Memory B cell (primary cell): ENCODE measurements at regions not wholly inside any gene's neighbourhood (a gene's known extent, or its start where the extent isn't known, plus 50 kb on each side); places are given as distances from the start of the nearest gene placed in this dataset.

Source experiments
- ATAC-seq: fragments of 150-1000 bp; cut with Tn5 transposase; 2 replicates; pipeline ENCODE4 v1.10.0; 2021; ENCODE audit warnings: low read depth, mild to moderate bottlenecking, moderate library complexity
- DNase-seq, 2 donors: peaks; one replicate each; pipeline ENCODE4 v3.0.0; 2022; ENCODE audit warnings: low spot score in 2 of 2
- H3K27ac Mint-ChIP-seq: one replicate; pipeline ENCODE4 v1.8.0; 2022; ENCODE audit warnings: mild to moderate bottlenecking, moderate library complexity, mixed read lengths
- H3K27me3 Mint-ChIP-seq: one replicate; pipeline ENCODE4 v1.8.0; 2022; ENCODE audit warnings: mixed read lengths
- H3K36me3 Mint-ChIP-seq: one replicate; pipeline ENCODE4 v1.8.0; 2022; ENCODE audit warnings: mild to moderate bottlenecking, mixed read lengths
- H3K4me1 Mint-ChIP-seq: one replicate; pipeline ENCODE4 v1.8.0; 2022; ENCODE audit warnings: mixed read lengths
- H3K4me3 Mint-ChIP-seq: one replicate; pipeline ENCODE4 v1.8.0; 2022; ENCODE audit warnings: mild to moderate bottlenecking, moderate library complexity, mixed read lengths
- H3K9me3 Mint-ChIP-seq: one replicate; pipeline ENCODE4 v1.8.0; 2022; ENCODE audit warnings: mixed read lengths

DNA sequence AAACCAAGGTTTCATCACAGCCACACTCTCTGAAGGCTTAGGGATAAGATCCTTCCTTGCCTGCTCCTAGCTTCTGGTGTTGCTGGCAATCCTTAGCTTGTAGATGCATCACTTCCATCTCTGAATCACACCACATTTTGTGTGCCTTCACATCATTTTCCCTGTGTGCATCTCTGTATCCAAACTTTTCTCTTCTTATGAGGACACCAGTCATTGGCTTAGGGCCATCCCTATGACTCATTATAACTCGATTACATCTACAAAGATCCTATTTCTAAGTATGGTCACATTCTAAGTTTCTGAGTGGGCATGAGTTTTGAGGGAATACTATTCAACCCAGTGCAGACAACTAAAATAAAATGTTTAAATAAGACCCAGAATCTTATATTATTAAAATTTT, 121.7 kb downstream of the C7orf25 start:
- no peak overlapping the region for H3K4me3 Mint-ChIP-seq
- no peaks in the 10 kb centered on the region for H3K4me1 Mint-ChIP-seq
- DNase-seq: no peak

DNA sequence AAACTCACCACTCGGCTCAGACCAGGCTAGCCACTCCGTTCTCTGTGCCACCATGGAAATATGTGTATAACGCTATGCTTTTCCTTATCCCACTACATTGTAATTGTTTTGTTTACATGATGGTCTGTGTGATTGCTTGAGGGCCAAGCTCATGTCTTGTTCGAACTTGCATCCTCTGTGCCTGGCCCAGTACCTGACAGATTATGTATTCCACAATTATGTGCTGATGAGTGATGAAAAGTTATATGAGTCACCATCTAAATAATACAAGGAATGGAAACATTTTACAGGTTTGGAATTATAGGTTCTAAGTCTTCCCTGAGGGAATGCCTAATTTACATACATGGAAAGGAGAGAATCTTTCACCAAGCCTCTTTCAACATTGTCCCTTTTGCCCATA, 137.4 kb downstream of the C7orf25 start:
- Mint-ChIP-seq H3K9me3 (peaks cover 8% of the 10 kb centered on the region), H3K27me3 (peaks cover 2% of the 10 kb centered on the region), H3K4me3 (no peak overlapping the region), H3K27ac (no peak overlapping the region), H3K36me3 (peaks cover 7% of the 10 kb centered on the region), H3K4me1 (no peaks in the 10 kb centered on the region)
- no peak for ATAC-seq
- DNase-seq: no peak

More for the DNA sequence above, 121.7 kb downstream of the C7orf25 start:
- Mint-ChIP-seq H3K36me3 (no peaks in the 10 kb centered on the region), H3K27me3 (peaks cover 2% of the 10 kb centered on the region), H3K9me3 (peaks cover 4% of the 10 kb centered on the region), H3K27ac (no peak overlapping the region)
- no peak for ATAC-seq

DNA sequence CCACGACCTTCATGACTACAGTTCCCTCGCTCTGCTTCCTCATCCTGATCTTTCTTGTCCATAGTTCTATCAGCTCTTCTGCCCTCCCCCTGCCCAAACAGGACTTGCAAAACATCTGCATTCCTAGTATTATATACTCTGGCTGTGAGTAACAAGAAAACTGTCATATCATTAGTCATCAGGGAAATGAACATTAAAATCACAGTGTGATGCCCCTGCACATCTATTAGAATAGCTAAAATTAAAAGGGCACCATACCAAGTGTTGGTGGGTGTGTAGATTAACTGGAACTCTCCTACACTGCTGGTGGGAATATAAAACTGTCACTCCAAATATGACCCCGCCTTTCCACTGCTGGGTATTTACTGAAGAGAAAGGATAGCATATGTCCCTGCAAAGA, 141.8 kb downstream of the C7orf25 start:
- ATAC-seq (no peak), DNase-seq (no peak)
- Mint-ChIP-seq H3K9me3 (no peaks in the 10 kb centered on the region), H3K36me3 (no peaks in the 10 kb centered on the region), H3K27me3 (peaks cover 3% of the 10 kb centered on the region), H3K4me1 (no peaks in the 10 kb centered on the region), H3K4me3 (no peak overlapping the region), H3K27ac (no peak overlapping the region)

DNA sequence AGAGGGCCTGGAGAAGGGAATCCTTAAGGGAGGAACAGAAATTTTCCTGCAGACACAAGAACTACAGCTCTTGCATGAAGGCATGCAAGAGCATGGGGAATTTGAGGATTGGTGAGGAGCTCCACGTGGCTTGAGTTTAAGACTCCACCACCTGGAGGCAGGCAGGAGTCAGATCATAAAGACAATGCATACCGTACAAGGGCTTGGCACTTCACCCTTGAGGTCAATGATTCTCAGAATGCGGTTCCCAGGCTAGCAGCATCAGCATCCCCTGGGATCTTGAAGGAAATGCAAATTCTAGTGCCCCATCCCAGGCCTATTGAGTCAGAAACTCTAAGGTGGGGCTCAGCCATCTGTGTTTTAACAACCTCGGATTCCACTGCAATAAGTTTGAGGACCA, 143.8 kb downstream of the C7orf25 start:
- ATAC-seq (no peak), DNase-seq (no peak)
- H3K4me3 Mint-ChIP-seq: no peak overlapping the region
- H3K27me3 Mint-ChIP-seq: peaks cover 11% of the 10 kb centered on the region
- H3K27ac Mint-ChIP-seq: no peak overlapping the region
- H3K36me3 Mint-ChIP-seq: no peaks in the 10 kb centered on the region
- peaks cover 1% of the 10 kb centered on the region for H3K9me3 Mint-ChIP-seq
- no peaks in the 10 kb centered on the region for H3K4me1 Mint-ChIP-seq

DNA sequence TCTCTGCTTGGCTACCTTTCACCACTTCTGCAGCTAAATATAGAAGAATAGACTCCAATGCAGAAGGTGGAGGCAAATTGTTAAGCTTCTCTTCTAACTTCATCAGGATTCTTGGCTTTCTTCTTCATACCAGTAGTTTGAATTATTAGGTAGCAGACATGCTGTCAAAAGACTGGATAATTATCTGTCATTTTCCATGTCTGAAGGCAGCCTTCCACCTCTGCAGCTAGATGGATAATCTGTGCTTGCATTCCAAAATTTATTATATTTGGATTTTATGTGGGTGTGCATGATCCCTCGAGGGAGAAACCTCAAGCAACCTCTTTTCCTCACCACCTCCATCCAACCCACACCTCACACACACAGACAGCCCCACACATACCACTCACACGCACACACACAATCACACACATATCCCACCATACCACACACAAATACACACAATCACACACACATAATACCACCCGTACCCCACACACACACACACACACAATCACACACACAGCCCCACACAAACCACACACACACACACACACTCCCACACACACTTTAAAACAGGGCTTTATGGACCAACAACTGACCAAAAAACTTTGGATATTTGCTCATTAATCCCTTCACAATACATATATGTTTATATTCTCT, 145.0 kb downstream of the C7orf25 start:
- no peaks in the 10 kb centered on the region for H3K4me1 Mint-ChIP-seq
- peaks cover 1% of the 10 kb centered on the region for H3K9me3 Mint-ChIP-seq
- H3K27me3 Mint-ChIP-seq: peaks cover 12% of the 10 kb centered on the region
- no peak overlapping the region for H3K4me3 Mint-ChIP-seq
- DNase-seq: no peak
- ATAC-seq: no peak
- H3K27ac Mint-ChIP-seq: no peak overlapping the region
- no peaks in the 10 kb centered on the region for H3K36me3 Mint-ChIP-seq

DNA sequence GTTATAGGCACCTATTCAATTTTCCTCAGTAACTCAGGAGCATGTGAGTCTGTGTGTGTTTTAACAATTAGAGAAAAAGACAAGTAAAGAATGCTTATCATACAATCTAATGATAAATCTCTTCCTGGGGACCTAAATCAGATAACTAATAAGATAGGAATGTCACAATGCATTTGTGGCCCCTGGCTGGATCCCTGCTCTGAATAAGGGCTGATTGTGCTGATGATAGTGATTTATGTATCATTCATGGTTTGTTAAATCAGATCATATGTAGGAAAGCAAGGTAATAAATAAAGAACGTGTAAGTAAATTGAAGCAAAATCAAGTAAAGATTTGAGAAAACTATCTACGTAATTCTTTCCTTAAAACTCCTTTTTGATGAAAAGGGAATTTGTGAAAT, 145.9 kb downstream of the C7orf25 start:
- H3K4me3 Mint-ChIP-seq: no peak overlapping the region
- H3K27ac Mint-ChIP-seq: no peak overlapping the region
- no peak for DNase-seq
- no peaks in the 10 kb centered on the region for H3K4me1 Mint-ChIP-seq
- ATAC-seq: no peak
- peaks cover 12% of the 10 kb centered on the region for H3K27me3 Mint-ChIP-seq
- H3K9me3 Mint-ChIP-seq: peaks cover 1% of the 10 kb centered on the region
- H3K36me3 Mint-ChIP-seq: no peaks in the 10 kb centered on the region

DNA sequence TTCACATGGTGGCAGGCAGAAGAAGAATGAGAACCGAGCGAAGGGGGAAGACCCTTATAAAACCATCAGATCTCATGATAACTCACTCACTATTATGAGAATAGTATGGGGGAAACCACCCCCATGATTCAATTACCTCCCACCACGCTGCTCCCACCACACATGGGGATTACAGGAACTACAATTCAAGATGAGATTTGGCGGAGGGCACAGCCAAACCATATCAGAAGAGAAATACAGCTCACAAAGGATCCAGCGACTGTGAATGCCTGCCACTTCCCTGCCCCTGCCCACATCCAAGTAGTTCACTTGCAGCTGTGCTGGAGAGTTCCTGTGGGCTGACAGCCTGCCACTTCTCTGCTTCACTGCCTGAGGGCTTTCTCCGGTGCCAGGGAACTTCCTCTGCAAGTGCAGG, 148.7 kb downstream of the C7orf25 start:
- H3K4me3 Mint-ChIP-seq: no peak overlapping the region
- no peaks in the 10 kb centered on the region for H3K4me1 Mint-ChIP-seq
- peaks cover 12% of the 10 kb centered on the region for H3K27me3 Mint-ChIP-seq
- H3K9me3 Mint-ChIP-seq: peaks cover 3% of the 10 kb centered on the region
- no peaks in the 10 kb centered on the region for H3K36me3 Mint-ChIP-seq
- ATAC-seq (no peak), DNase-seq (no peak)
- no peak overlapping the region for H3K27ac Mint-ChIP-seq

DNA sequence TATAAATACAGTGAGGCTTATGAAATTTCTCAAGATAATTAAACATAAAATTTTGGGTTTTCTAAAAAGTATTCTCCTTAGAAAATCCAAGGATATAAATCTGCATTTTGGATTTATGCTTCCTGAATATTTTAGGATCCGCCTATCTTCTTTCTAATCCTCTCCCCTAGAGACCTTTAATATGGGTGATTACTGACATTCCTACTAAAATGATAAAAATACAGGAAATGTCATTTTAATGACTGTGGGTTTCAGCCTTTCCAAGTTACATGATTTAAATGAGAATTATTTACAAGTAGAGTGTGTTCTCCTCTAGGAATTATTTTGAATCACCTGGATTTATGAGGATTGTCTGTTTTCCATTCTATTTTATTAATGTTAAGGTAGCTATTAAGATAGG, 150.4 kb downstream of the C7orf25 start:
- Mint-ChIP-seq H3K9me3 (peaks cover 3% of the 10 kb centered on the region), H3K4me1 (no peaks in the 10 kb centered on the region), H3K27me3 (peaks cover 9% of the 10 kb centered on the region), H3K4me3 (no peak overlapping the region), H3K27ac (no peak overlapping the region), H3K36me3 (no peaks in the 10 kb centered on the region)
- ATAC-seq (no peak), DNase-seq (no peak)

DNA sequence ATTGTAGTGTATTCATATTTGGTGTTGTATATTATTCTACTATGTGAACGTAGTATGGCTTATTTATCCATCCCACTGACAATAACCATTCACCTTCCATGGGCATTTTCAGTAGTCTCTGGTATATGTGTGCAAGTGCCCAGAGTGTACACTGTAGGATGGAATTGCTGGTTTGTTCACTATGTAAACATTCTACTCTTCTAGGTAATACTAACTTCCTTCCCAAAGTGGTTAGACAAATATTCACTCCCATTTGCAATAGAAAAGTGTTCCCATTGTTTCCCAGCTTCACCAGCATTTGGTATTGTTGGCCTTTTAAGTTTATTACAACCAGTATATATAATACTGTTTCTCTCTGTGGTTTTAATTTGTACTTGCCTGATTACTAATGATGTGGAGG, 153.7 kb downstream of the C7orf25 start:
- Mint-ChIP-seq H3K4me3 (no peak overlapping the region), H3K27ac (no peak overlapping the region), H3K9me3 (peaks cover 1% of the 10 kb centered on the region), H3K36me3 (no peaks in the 10 kb centered on the region), H3K4me1 (no peaks in the 10 kb centered on the region), H3K27me3 (peaks cover 1% of the 10 kb centered on the region)
- no peak for ATAC-seq
- DNase-seq: no peak

DNA sequence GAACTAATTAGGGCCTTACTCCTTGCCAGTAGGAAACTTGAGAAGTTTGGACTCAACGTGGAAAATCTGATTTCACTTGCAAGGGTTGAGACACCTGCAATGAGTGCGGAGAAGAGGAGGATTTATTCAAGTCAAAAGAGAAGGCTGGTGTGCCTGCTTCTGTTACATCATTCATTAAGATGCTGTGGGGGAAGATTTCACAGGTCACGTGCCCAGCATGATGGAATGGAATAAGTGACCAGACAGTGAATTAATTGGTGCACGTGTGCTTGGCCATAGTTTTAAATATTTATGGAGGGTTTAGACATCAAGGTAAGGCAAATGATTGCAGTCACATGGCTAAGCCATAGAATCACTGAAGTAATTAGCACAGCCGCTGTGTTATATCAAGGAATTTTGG, 155.0 kb downstream of the C7orf25 start:
- Mint-ChIP-seq H3K4me1 (no peaks in the 10 kb centered on the region), H3K4me3 (no peak overlapping the region), H3K36me3 (no peaks in the 10 kb centered on the region), H3K27ac (no peak overlapping the region), H3K9me3 (peaks cover 1% of the 10 kb centered on the region), H3K27me3 (no peaks in the 10 kb centered on the region)
- ATAC-seq: no peak
- DNase-seq: no peak

DNA sequence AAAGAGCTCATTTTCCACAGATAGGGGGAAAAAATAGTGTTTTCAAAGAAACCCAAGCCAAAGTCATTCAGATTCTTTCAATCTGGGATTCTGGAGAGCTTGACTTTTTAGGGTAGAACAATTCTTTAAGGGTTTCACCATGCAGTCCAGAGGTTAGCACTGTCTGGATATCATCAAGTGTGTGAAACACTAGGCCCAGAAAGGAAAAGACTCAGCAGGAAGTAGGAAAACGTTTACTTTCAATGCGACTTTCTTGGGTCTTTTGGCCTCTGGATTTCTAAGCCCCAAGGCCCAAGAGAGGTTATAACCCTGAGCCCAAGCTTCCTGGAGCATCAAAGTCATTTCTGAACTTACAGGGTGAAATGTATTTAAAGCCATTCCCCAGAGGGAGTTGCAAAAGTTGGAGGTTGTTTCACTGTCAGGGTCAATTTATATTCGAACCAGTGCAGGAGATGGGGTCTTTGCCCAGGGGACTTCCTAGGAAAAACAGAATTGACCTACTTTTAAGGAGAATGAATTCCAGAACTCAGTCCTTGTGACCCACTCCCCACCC, 158.0 kb downstream of the C7orf25 start:
- ATAC-seq: no peak
- Mint-ChIP-seq H3K4me3 (no peak overlapping the region), H3K27me3 (peaks cover 1% of the 10 kb centered on the region), H3K27ac (no peak overlapping the region), H3K4me1 (no peaks in the 10 kb centered on the region), H3K9me3 (peaks cover 5% of the 10 kb centered on the region), H3K36me3 (no peaks in the 10 kb centered on the region)
- DNase-seq: no peak

DNA sequence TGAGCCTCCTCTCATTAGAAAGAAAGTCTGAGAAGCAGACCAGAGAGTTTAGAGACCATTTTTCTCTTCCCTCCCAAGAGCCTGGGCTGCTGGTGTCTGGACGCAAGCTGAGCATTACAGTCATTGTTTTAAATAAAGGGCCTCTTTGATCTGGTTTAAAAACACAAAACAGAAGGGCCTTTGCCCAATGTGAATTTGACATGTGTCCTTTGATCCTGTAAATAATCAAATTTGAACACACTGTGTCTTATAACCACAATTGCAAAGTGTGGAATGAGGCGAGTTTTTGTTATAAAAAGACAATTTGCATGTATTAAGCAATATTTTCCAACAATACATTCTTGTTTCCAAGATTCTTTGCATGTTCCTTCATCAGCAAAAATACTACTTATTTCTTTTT, 158.5 kb downstream of the C7orf25 start:
- H3K27me3 Mint-ChIP-seq: peaks cover 1% of the 10 kb centered on the region

DNA sequence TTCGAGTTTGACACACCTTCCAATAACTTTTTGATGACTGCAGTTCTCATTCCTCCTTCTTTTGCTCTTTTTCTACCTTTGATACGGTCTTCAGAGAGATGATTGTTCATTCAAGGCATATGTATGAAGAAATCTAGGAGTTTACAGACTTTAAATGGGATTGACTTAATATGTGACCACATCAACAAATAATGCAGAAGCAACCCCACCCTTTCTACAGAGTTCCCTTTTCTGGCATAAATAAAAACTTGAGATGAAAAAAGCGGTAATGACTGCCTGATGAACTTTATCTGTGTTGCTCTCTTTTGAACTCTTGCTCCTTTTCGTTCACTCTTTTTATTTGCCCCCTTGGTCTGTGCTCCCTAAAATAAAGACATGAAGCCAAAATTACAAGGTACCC, 161.7 kb downstream of the C7orf25 start:
- ATAC-seq (no peak), DNase-seq (no peak)
- Mint-ChIP-seq H3K4me1 (no peaks in the 10 kb centered on the region), H3K36me3 (no peaks in the 10 kb centered on the region), H3K27ac (no peak overlapping the region), H3K27me3 (peaks cover 1% of the 10 kb centered on the region), H3K4me3 (no peak overlapping the region), H3K9me3 (peaks cover 4% of the 10 kb centered on the region)

More for the DNA sequence above, 158.5 kb downstream of the C7orf25 start:
- Mint-ChIP-seq H3K36me3 (no peaks in the 10 kb centered on the region), H3K9me3 (peaks cover 5% of the 10 kb centered on the region), H3K4me3 (no peak overlapping the region), H3K27ac (no peak overlapping the region), H3K4me1 (no peaks in the 10 kb centered on the region)
- DNase-seq (no peak), ATAC-seq (no peak)

DNA sequence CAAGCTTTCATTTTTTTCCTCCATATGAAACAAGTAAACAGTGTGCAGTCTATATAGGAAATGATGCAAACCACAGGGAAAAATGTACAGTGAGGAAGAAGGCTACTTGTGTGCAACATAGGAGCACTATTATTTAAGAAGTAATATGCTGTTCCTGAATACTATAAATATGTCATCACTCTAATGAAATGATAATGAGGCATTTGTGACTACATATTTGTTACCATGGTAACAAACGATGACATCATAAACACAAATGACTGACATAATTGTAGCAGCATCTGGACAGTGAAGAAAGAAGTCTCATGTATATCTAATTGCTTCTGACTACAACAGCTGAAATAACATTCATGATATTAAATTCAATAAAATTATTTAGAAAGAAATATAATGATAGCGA, 164.8 kb downstream of the C7orf25 start:
- H3K9me3 Mint-ChIP-seq: peaks cover 4% of the 10 kb centered on the region
- no peak for ATAC-seq
- no peak overlapping the region for H3K27ac Mint-ChIP-seq
- peaks cover 1% of the 10 kb centered on the region for H3K27me3 Mint-ChIP-seq
- H3K36me3 Mint-ChIP-seq: no peaks in the 10 kb centered on the region
- DNase-seq: no peak
- no peak overlapping the region for H3K4me3 Mint-ChIP-seq
- no peaks in the 10 kb centered on the region for H3K4me1 Mint-ChIP-seq

DNA sequence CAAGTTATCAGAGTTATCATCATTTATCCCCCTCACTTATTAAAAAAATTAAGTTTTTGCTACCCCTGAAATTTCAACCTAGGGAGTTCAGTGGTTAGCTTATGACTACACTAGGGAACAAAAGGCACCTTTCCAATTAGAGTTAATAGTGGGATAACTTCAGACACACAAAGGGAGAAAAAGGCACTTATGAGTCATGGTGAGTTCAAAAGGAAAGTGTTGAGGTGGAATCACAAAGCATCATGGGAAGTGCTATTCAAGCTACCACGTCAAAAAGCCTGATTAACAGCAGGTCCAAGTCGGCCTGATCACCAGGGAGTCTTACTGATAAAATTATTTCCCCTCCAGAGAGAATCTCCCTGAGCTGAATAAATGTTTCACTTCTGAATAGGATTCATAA, 165.7 kb downstream of the C7orf25 start:
- H3K9me3 Mint-ChIP-seq: peaks cover 4% of the 10 kb centered on the region
- no peak overlapping the region for H3K4me3 Mint-ChIP-seq
- no peaks in the 10 kb centered on the region for H3K36me3 Mint-ChIP-seq
- ATAC-seq (no peak), DNase-seq (no peak)
- no peaks in the 10 kb centered on the region for H3K4me1 Mint-ChIP-seq
- no peak overlapping the region for H3K27ac Mint-ChIP-seq
- H3K27me3 Mint-ChIP-seq: no peaks in the 10 kb centered on the region
